ENCODE measurements at regions not wholly inside any gene's neighbourhood (a gene's known extent, or its start where the extent isn't known, plus 50 kb on each side); places are given as distances from the start of the nearest gene placed in this dataset.

GRCh38 chr12:22860926-22861325, 236.0 kb downstream of the ETNK1 start:
- TF ChIP-seq CTCF (conservative IDR thresholded peaks at IDR 0.05; ENCODE audit: low read depth in 2 of 2): no peak
- TF ChIP-seq REST (IDR thresholded peaks at IDR 0.05; ENCODE audit: unreplicated experiment): no peak
- TF ChIP-seq POLR2AphosphoS5 (IDR thresholded peaks at IDR 0.05; ENCODE audit: low read depth): no peak
- TF ChIP-seq JUNB (IDR thresholded peaks at IDR 0.05; ENCODE audit: unreplicated experiment): no peak
- no peak for TF ChIP-seq EZH2 (IDR thresholded peaks at IDR 0.05; ENCODE audit: low read depth, unreplicated experiment)
- no peak for TF ChIP-seq ZNF331 (CRISPR knock-in tag; IDR thresholded peaks at IDR 0.05; ENCODE audit: low read depth)
- TF ChIP-seq ETS1 (IDR thresholded peaks at IDR 0.05): no peak
- TF ChIP-seq EZH2phosphoT487 (IDR thresholded peaks at IDR 0.05; ENCODE audit: unreplicated experiment): no peak

All from GM23338 (cell line).